Right atrium auricular region (tissue), 2 donors: ENCODE measurements at regions not wholly inside any gene's neighbourhood (a gene's known extent, or its start where the extent isn't known, plus 50 kb on each side); places are given as distances from the start of the nearest gene placed in this dataset.

Experiments
- DNase-seq: peaks from one replicate; pipeline ENCODE4 v3.0.0-alpha.2; 2019; ENCODE audit warnings: low spot score
- H3K27ac ChIP-seq, 2 donors: fragments of 200-600 bp; sonication (generic); 1 replicate in 1 of 2; 2 replicates in 1 of 2; pipeline ENCODE4 v1.5.1; 2016 to 2019
- H3K27me3 ChIP-seq, 2 donors: fragments of 200-600 bp; sonication (generic); one replicate each; pipeline versions ENCODE4 v1.5.1 to v1.6.0; 2017 to 2019
- H3K36me3 ChIP-seq: fragments of 200-600 bp; sonication (generic); one replicate; pipeline ENCODE4 v1.5.1; 2016
- H3K4me1 ChIP-seq, 2 donors: fragments of 200-600 bp; sonication (generic); one replicate each; pipeline versions ENCODE4 v1.5.1 to v1.6.0; 2017 to 2019
- H3K4me3 ChIP-seq, 2 donors: fragments of 200-600 bp; sonication (generic); 1 replicate in 1 of 2; 2 replicates in 1 of 2; pipeline ENCODE4 v1.5.1; 2017 to 2019; ENCODE audit warnings: mild to moderate bottlenecking in 1 of 2, moderate library complexity in 1 of 2
- H3K9me3 ChIP-seq, 2 donors: fragments of 200-600 bp; sonication (generic); one replicate each; pipeline ENCODE4 v1.5.1; 2019
- CTCF ChIP-seq, 2 donors: fragments of 200-600 bp; sonication (generic); IDR thresholded peaks; one replicate each; pipeline ENCODE4 v1.5.1; 2019; ENCODE audit warnings: antibody characterized with exemption in 2 of 2

GRCh38 chr18:56380685-56381084, 257.7 kb downstream of the TXNL1 start:
- Histone ChIP-seq H3K27me3 (no peaks in the 10 kb centered on the region), H3K9me3 (no peaks in the 10 kb centered on the region), H3K4me3 (no peak overlapping the region), H3K27ac (no peak overlapping the region), H3K36me3 (no peaks in the 10 kb centered on the region), H3K4me1 (no peaks in the 10 kb centered on the region)
- no peak for TF ChIP-seq CTCF (IDR thresholded peaks at IDR 0.05)
- no peak for DNase-seq

- Histone ChIP-seq H3K4me3 (no peak overlapping the region), H3K27ac (no peak overlapping the region), H3K36me3 (no peaks in the 10 kb centered on the region), H3K27me3 (no peaks in the 10 kb centered on the region), H3K4me1 (no peaks in the 10 kb centered on the region), H3K9me3 (no peaks in the 10 kb centered on the region)
- DNase-seq: no peak
- no peak for TF ChIP-seq CTCF (IDR thresholded peaks at IDR 0.05)
Measured at GRCh38 chr18:56379256-56379655, 259.1 kb downstream of the TXNL1 start.

- H3K27ac ChIP-seq: no peak overlapping the region
- DNase-seq: no peak
Measured at GRCh38 chr18:56377231-56377630, 261.2 kb downstream of the TXNL1 start.

GRCh38 chr18:56374007-56374655, 264.3 kb downstream of the TXNL1 start:
- DNase-seq: no peak
- H3K27me3 ChIP-seq: no peaks in the 10 kb centered on the region
- no peak for TF ChIP-seq CTCF (IDR thresholded peaks at IDR 0.05)

More at GRCh38 chr18:56377231-56377630, 261.2 kb downstream of the TXNL1 start:
- no peaks in the 10 kb centered on the region for H3K36me3 ChIP-seq
- no peaks in the 10 kb centered on the region for H3K4me1 ChIP-seq
- TF ChIP-seq CTCF (IDR thresholded peaks at IDR 0.05): no peak
- no peaks in the 10 kb centered on the region for H3K27me3 ChIP-seq
- no peaks in the 10 kb centered on the region for H3K9me3 ChIP-seq
- no peak overlapping the region for H3K4me3 ChIP-seq

GRCh38 chr18:56373601-56374000, 264.8 kb downstream of the TXNL1 start:
- Histone ChIP-seq H3K9me3 (no peaks in the 10 kb centered on the region), H3K27ac (no peak overlapping the region), H3K36me3 (no peaks in the 10 kb centered on the region), H3K27me3 (no peaks in the 10 kb centered on the region), H3K4me1 (no peaks in the 10 kb centered on the region), H3K4me3 (no peak overlapping the region)
- no peak for DNase-seq
- no peak for TF ChIP-seq CTCF (IDR thresholded peaks at IDR 0.05)

More at GRCh38 chr18:56374007-56374655, 264.3 kb downstream of the TXNL1 start:
- no peaks in the 10 kb centered on the region for H3K9me3 ChIP-seq
- no peak overlapping the region for H3K27ac ChIP-seq
- no peaks in the 10 kb centered on the region for H3K36me3 ChIP-seq
- H3K4me3 ChIP-seq: no peak overlapping the region
- no peaks in the 10 kb centered on the region for H3K4me1 ChIP-seq

- Histone ChIP-seq H3K4me1 (no peaks in the 10 kb centered on the region), H3K4me3 (no peak overlapping the region), H3K27ac (no peak overlapping the region), H3K27me3 (no peaks in the 10 kb centered on the region), H3K9me3 (no peaks in the 10 kb centered on the region), H3K36me3 (no peaks in the 10 kb centered on the region)
- DNase-seq: no peak
- TF ChIP-seq CTCF (IDR thresholded peaks at IDR 0.05): no peak
Measured at GRCh38 chr18:56368066-56368465, 270.3 kb downstream of the TXNL1 start.
